GM23338 (cell line): ENCODE measurements at regions not wholly inside any gene's neighbourhood (a gene's known extent, or its start where the extent isn't known, plus 50 kb on each side); places are given as distances from the start of the nearest gene placed in this dataset.

Experiments
- CTCF ChIP-seq, 2 experiments: fragments of 200-600 bp in 1 of 2; sonication (generic) in 1 of 2; conservative IDR thresholded peaks; 2 replicates each; pipeline versions ENCODE4 v1.5.1 to v1.6.1; 2016 to 2017; ENCODE audit warnings: antibody characterized with exemption in 2 of 2, low read depth in 2 of 2, mild to moderate bottlenecking in 2 of 2, moderate library complexity in 1 of 2
- EZH2phosphoT487 ChIP-seq: fragments of 200-600 bp; sonication (generic); IDR thresholded peaks from one replicate; pipeline ENCODE4 v1.8.1; 2018; ENCODE audit warnings: antibody characterized with exemption; ENCODE audit not compliant: unreplicated experiment
- POLR2AphosphoS5 ChIP-seq: IDR thresholded peaks from 2 replicates; pipeline ENCODE4 v1.6.1; 2016; ENCODE audit warnings: antibody characterized with exemption, low read depth

DNA sequence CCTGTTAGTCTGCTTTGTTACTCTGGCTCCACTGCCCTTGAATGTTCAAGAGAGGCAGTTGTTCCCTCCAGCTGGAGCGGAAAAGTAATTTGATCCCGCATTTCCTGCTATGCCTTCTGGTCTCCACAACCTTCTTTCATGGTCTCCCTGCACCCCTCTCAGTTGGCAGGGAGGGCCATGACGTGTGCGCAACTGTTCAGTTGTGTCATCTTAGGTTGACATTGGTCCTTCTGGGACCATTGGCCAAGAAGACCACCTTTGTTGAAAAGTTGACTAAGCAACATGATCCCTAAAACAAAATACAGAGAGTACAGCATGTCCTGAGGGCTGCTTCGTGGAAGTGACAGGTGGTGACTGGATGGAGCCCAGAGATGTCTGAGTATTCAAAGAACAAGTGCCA, 192.5 kb upstream of the TUT7 start:
- no peak for TF ChIP-seq EZH2phosphoT487
- no peak for TF ChIP-seq POLR2AphosphoS5
- no peak for TF ChIP-seq CTCF (conservative IDR thresholded peaks at IDR 0.05; ENCODE audit: low read depth in 2 of 2)
